Esophagus squamous epithelium (tissue), 5 donors: ENCODE measurements at regions not wholly inside any gene's neighbourhood (a gene's known extent, or its start where the extent isn't known, plus 50 kb on each side); places are given as distances from the start of the nearest gene placed in this dataset.

Source experiments
- DNase-seq: peaks from one replicate; lab custom pipeline; 2025; lab: John Stamatoyannopoulos, UW
- H3K27ac ChIP-seq, 4 donors: fragments of 200-600 bp; sonication (generic); one replicate each; pipeline ENCODE4 v1.5.1; 2016 to 2019; ENCODE audit warnings: mild to moderate bottlenecking in 1 of 4
- H3K27me3 ChIP-seq, 4 donors: fragments of 200-600 bp; sonication (generic); 1 replicate in 3 of 4; 2 replicates in 1 of 4; pipeline versions ENCODE4 v1.5.1 to v1.6.0; 2017 to 2021; ENCODE audit warnings: antibody characterized with exemption in 1 of 4
- H3K36me3 ChIP-seq, 3 donors: fragments of 200-600 bp; sonication (generic); one replicate each; pipeline ENCODE4 v1.5.1; 2016 to 2019
- H3K4me1 ChIP-seq, 3 donors: fragments of 200-600 bp; sonication (generic); one replicate each; pipeline ENCODE4 v1.5.1; 2017 to 2019
- H3K4me3 ChIP-seq, 4 donors: fragments of 200-600 bp; sonication (generic); 1 replicate in 3 of 4; 2 replicates in 1 of 4; pipeline ENCODE4 v1.5.1; 2016 to 2019; ENCODE audit warnings: mild to moderate bottlenecking in 2 of 4, moderate library complexity in 1 of 4
- H3K9me3 ChIP-seq, 3 donors: fragments of 200-600 bp; sonication (generic); one replicate each; pipeline ENCODE4 v1.5.1; 2016 to 2019
- CTCF ChIP-seq, 6 experiments: fragments of 450-650 bp in 4 of 6; fragments of 200-600 bp in 2 of 6; sonication (generic) in 2 of 6; IDR thresholded peaks; one replicate each; pipeline ENCODE4 v1.5.1; 2016 to 2019; ENCODE audit warnings: antibody characterized with exemption in 6 of 6, mild to moderate bottlenecking in 4 of 6, moderate library complexity in 4 of 6
- POLR2A ChIP-seq, 4 donors: fragments of 450-650 bp; IDR thresholded peaks; one replicate each; pipeline ENCODE4 v1.6.1; 2017; ENCODE audit warnings: antibody characterized with exemption in 4 of 4, mild to moderate bottlenecking in 4 of 4, moderate library complexity in 3 of 4
- WGBS, 2 donors: methylation state at CpG; one replicate each; pipeline ENCODE4 v1.1.5; 2018; 5-methylcytosine and 5-hydroxymethylcytosine counted together
- intact Hi-C: fragments of 100-400 bp; cut with DNase I; formaldehyde crosslinking; loops from one replicate; pipeline ENCODE4 v1.15.0; 2022
- donor health status: DM: yes; HTN: yes; CAD: no.

- H3K27me3 ChIP-seq = peaks cover 0 to 73% (median 9%) of the 10 kb centered on the region in 4 donors
- H3K27ac ChIP-seq = no peak overlapping the region
- intact Hi-C loops = loop anchor here (5.0 kb wide), 2 partner anchors 117 to 407 kb away; no protein-coding TSS in a partner anchor
- WGBS, 2 donors = 42 to 51% methylated on average over 16 to 26 of the region's 27 CpGs
- peaks cover 0 to 23% (median 0%) of the 10 kb centered on the region in 3 donors for H3K4me1 ChIP-seq
- H3K9me3 ChIP-seq = no peaks in the 10 kb centered on the region
- no peak for TF ChIP-seq POLR2A (IDR thresholded peaks at IDR 0.05)
- TF ChIP-seq CTCF (IDR thresholded peaks at IDR 0.05) = no peak
- peak overlapping the region in 1 of 4 donors; percentile 31 for H3K4me3 ChIP-seq
- no peak for DNase-seq
- H3K36me3 ChIP-seq = no peaks in the 10 kb centered on the region
These were observed 186.7 kb upstream of the PDE10A start for GRCh38 chr6:165849534-165850430.

DNA sequence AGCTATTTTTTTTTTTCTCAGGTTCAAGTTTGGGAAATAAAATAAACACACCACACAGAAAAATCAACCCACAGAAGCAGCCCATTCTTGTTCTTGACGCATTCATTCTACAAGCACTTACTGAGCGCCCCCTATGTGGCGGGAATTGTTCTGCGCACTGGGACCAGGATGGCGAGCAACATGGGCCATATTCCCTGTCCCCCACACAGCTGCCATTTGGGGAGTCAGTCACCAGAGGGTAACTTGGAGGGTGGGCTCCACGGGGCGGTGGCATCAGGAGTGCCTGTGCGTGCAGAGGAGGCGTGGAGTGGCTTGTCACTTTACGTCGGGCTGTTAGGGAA, 185.0 kb upstream of the PDE10A start:
- no peak for DNase-seq
- intact Hi-C loops = loop anchor here (5.0 kb wide), 1 partner anchor 116 kb away; no protein-coding TSS in a partner anchor
- H3K4me1 ChIP-seq = peaks cover 0 to 12% (median 0%) of the 10 kb centered on the region in 3 donors
- no peaks in the 10 kb centered on the region for H3K36me3 ChIP-seq
- WGBS, 2 donors = 92 to 93% methylated on average over 8 to 9 of the region's 11 CpGs
- H3K27me3 ChIP-seq = peaks cover 0 to 58% (median 0%) of the 10 kb centered on the region in 4 donors
- H3K9me3 ChIP-seq = no peaks in the 10 kb centered on the region
- H3K27ac ChIP-seq = no peak overlapping the region
- TF ChIP-seq POLR2A (IDR thresholded peaks at IDR 0.05) (no peak), CTCF (IDR thresholded peaks at IDR 0.05) (no peak)
- H3K4me3 ChIP-seq = no peak overlapping the region

DNA sequence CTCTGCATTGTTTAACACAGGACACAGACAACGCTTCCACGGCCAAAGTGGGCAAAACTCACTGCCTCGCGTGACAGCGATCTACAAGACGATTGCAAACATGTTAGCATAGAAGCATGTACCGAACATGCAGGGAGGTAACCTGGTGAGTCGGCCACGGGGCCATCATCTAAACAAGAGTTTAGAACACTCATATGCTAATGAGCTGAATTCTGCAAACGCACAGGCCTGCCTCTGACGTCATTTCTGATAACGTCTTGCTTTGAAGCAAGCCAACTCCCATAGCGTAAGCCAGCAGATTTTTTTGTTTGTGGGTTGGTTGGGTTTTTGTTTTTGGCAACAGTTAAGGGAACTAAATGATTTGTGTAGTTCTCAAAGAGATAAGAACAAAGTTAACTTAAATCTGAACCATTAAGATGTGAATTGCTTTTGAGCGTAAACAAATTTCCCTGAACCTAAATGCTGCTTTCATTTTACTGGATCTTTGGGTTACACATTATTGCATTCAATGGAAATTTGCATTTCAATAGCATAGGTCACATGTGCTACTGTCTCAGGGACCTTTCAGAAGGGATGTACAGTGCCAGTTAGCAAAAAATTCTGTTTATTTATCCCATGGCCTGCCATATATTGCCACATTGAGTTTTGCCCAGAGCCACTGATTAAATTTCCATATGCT, 184.5 kb upstream of the PDE10A start:
- TF ChIP-seq CTCF (IDR thresholded peaks at IDR 0.05) (no peak), POLR2A (IDR thresholded peaks at IDR 0.05) (no peak)
- WGBS, 2 donors = 56 to 65% methylated on average over 14 of the region's 14 CpGs
- peaks cover 0 to 12% (median 0%) of the 10 kb centered on the region in 3 donors for H3K4me1 ChIP-seq
- H3K4me3 ChIP-seq = no peak overlapping the region
- no peak overlapping the region for H3K27ac ChIP-seq
- no peaks in the 10 kb centered on the region for H3K9me3 ChIP-seq
- no peak for DNase-seq
- no peaks in the 10 kb centered on the region for H3K36me3 ChIP-seq
- H3K27me3 ChIP-seq = peaks cover 0 to 53% (median 0%) of the 10 kb centered on the region in 4 donors
- intact Hi-C loops = loop anchor here (5.0 kb wide), 1 partner anchor 115 kb away; no protein-coding TSS in a partner anchor

DNA sequence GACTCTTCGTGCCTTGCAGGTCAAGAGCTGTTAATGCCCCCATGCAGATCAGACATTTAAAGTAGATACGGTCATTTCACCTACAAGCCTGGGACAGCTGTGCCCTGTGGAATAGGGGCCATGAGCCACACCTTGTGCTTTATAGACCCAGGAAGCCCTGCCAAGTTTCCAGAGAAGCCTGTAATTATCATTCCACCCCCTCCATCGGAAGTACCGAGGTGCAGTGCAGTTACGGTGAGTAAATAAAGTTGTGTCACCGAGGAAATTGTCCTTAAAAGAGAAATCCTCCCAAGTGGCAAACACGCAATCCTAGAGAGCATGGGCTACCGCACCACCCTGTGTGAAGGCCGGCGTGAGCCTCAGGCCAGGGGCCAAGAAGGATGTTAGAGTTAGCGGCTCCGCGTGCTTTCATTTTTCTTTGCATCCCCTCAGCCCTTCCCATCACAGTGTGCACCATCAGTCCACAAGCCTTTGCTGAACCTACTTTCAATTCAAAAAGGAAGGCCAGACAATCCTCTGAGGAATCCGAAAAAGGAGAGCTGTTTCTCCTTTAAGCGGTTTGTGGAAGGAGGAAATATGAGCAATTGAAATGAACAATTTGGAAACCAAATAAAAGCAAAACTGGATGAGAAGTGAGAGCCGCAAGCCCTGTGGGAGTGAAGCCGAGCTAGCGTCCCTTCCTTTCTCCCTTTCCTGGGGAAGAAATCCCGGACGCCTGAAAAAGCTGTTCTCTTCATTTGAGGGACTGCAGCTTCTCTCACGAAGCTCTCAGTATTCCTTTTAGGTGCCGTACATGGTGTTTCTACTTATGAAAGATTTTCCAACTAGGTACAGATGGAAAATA, 183.3 kb upstream of the PDE10A start:
- DNase-seq = no peak
- Histone ChIP-seq H3K27ac (no peak overlapping the region), H3K4me3 (peak overlapping the region in 2 of 4 donors; percentile 4 to 38), H3K36me3 (no peaks in the 10 kb centered on the region), H3K9me3 (no peaks in the 10 kb centered on the region), H3K27me3 (peaks cover 0 to 41% (median 0%) of the 10 kb centered on the region in 4 donors), H3K4me1 (peaks cover 0 to 12% (median 0%) of the 10 kb centered on the region in 3 donors)
- intact Hi-C loops = loop anchor here (5.0 kb wide), 1 partner anchor 114 kb away; no protein-coding TSS in a partner anchor
- TF ChIP-seq CTCF (IDR thresholded peaks at IDR 0.05) (no peak), POLR2A (IDR thresholded peaks at IDR 0.05) (no peak)
- 52 to 60% methylated on average over 19 to 20 of the region's 22 CpGs for WGBS, 2 donors
